HK-2 (cell line): ENCODE measurements at regions not wholly inside any gene's neighbourhood (a gene's known extent, or its start where the extent isn't known, plus 50 kb on each side); places are given as distances from the start of the nearest gene placed in this dataset.
"Not testable (repeated sequence)": the region's sequence is repeated elsewhere in the genome, so short reads cannot be mapped to it uniquely, and the experiment has no call there.

Source experiments
- DNase-seq: peaks from one replicate; pipeline ENCODE4 v3.0.0-alpha.2; 2018; ENCODE audit not compliant: unreplicated experiment

- DNase-seq = no peak
Measured at GRCh38 chr2:173467751-173468150, 113.1 kb downstream of the CDCA7 start.

- no peak for DNase-seq
Measured at GRCh38 chr2:173468266-173468793, 113.7 kb downstream of the CDCA7 start.

DNA sequence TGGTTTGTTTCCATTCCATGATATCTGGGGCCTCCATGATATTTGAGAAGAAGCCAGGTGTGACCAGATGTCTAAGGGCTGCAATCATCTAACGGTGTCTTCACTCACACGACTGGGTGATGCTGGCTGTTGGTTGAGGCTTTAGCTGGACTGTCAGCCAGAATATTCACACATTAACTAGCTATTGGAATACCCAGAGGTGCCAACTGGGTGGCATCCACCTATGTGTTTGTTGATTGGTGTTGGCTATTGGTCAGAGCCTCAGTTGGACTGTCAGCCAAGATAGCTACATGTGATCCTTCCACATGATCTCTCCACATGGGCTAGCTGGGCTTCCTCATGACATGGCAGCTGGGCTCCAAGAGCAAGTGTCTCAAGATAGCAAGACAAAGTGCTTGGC lies 117.4 kb downstream of the CDCA7 start:
- no peak for DNase-seq

DNA sequence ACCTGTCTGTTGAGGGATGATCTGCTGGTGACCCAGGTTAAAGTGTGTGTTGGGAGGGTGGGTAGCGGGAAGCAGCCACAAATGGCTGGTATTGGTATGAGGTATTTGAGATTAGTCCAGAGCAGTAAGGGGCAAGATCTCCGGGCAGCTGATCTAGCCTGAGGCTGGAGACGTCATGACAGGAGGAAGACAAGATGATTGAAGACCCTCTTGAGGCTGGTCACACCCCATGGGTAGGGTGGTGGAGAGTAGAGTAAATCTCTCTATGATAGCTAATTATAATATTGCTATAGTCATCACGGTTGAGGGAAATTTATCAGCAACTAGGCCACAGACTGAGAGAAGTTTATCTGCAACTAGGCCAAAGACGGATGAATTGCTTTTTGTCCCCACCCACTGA lies 128.5 kb downstream of the CDCA7 start:
- DNase-seq = no peak

- DNase-seq = no peak
Measured at GRCh38 chr2:173488861-173489260, 134.2 kb downstream of the CDCA7 start.

DNA sequence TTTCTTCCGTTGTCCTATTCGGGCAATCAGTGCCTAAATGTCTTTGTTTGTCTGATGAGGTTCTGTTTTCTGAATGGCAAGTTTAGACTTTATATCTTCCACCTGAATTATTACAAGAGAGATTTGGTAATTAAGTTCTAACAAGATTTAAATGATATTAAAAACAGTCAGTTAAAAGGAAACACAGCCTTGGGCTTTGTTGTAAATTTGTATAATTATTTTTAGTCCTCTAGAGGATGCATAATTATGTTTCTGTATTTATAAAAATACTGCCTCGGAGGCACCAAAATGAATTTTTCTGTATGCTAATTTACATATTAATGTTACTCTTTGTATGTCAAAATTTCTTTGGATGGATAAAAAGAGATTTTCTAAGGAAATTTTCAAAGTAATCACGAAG lies 136.7 kb downstream of the CDCA7 start:
- no peak for DNase-seq

- DNase-seq = no peak
Measured at GRCh38 chr2:173493874-173494273, 139.2 kb downstream of the CDCA7 start.

GRCh38 chr2:173496746-173497145 lies 142.1 kb downstream of the CDCA7 start:
- DNase-seq = no peak

DNA sequence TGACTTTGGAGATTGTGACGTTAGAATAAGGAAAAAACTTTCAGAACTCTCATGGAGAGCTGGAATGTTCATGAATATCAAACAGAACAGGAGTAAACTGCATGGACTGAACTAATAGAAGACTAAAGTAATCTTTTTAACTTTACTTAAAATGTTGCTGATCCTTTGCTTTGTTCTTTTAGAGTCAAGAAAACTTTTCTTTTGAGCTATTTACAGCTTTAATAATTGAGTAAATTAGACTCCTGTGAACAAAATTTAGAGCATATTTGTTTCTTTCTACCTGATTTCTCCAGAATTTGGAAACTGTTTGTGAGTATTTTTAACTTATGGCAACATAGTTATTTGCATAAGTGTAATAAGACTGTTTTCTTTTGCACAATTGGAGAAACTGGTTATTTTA lies 146.3 kb downstream of the CDCA7 start:
- DNase-seq = no peak

DNA sequence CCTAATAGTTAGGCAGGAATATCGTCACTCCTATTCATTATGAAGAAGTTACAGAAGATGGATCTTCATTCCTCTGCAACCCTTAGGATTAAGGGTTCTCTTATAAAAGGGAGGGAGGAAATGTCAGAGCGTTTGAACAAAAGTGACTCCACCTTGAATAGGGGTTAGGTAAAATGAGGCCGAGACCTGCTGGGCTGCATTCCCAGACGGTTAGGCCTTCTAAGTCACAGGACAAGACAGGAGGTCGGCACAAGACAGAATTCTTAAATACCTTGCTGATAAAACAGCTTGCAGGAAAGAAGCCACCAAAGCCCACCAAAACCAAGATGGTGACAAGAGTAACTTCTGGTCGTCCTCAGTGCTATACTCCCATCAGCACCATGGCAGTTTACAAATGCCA lies 147.6 kb downstream of the CDCA7 start:
- no peak for DNase-seq

- DNase-seq = no peak
Measured at GRCh38 chr2:173511357-173511756, 156.7 kb downstream of the CDCA7 start.

DNA sequence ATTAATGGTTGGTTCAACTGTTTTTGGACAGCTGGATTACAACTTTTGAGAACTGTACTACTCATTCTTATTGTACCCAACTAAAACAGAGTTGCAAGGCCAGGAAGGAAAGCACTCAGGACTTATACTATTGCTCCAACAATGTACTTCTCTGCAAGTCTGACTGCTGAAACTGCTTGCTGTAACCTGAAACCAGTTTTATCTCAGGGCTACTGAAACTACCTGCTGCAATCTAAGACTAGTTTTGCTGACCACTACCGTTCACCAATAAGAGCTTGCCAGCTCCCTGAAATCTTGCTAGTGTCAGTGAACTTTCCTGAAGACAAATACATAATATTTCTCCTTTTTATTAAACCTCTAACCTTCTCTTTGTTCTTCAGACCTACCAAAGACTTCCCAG lies 157.3 kb downstream of the CDCA7 start:
- no peak for DNase-seq

GRCh38 chr2:173513107-173513727 lies 158.5 kb downstream of the CDCA7 start:
- DNase-seq = no peak

- no peak for DNase-seq
Measured at GRCh38 chr2:173520918-173521317, 166.2 kb downstream of the CDCA7 start.

DNA sequence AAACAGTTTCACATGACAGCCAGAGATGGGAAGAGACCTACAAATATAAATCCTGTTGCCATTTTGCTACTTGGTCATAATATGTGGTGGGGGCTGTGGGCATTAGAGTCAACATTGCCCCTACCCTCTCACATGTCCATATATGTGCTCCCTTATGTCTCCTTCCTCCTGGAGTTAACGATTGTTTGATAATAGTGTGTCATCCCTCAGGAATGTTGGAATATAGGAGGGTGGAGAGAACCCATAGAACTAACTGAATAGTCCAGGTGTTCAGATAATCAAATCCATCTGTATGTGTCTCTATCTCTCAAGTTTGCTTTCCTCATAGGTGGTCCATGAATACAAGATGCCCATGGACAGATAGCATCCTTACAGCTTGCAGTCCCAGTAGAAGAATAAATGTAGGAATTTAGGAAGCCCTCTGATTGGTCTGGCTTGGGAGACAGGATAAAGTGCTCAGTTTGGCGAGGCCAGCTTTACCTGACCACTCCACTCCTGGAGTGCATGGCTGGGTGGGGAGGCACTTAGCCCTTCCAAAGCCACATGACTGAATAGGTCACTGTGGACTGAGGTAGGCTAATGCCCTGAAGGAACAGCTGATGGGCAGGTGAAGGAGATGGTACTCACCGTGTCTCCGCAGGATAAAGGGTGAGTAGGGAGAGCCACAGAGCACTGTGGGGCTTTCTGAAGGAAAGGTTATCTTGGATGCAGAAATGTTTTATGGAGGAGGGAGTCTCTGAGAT lies 166.9 kb downstream of the CDCA7 start:
- no peak for DNase-seq

DNA sequence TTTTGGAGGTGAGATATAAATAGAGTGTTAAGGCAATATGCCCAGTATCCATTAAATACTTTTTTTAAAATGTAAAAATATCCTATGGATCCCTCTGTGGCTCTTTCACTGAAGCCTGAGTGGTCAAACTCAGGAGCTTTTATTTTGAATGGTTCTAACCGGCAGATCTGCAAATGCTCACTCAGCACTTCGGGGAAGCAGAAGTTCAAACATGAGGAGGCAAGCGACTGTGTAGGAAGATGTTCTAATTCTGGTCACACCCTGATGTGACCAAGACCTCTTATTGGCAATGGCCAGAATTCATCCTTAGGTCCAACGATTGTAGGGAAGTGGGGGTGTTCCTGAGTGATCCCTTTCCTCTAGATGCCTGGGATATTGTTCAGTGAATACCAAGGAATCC lies 168.8 kb downstream of the CDCA7 start:
- no peak for DNase-seq

DNA sequence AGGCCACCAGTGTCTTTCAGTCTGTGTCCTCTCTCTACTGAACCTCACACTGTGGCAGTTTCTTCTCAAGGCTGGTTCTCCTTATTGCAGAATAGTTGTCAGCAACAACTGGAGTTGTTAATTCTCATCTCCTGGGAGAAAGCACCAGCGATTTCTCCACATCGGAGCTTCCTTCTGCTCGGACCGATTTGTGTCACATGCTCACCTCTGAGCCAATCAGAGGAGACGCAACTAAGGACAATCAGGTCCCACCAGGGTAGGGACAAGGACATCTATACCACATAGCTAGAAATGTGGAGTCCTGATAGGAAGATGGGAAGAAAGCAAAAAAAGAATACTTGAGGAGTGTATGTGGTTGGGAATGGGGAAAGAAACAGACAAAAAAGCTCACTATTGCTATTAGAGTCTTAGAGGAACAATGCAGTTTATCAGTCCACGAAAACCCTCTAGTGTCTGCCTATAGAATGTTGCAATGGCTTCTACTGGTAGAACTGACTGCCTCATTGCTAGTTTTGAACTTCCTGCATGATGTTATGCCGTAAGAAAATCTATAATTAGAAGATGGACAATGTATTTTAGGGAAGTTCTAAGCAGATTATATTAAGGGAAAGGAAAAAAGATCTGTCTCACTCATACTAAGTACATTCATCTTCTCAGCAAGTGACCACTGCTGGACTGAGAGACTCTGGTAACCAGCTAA lies 169.7 kb downstream of the CDCA7 start:
- no peak for DNase-seq

DNA sequence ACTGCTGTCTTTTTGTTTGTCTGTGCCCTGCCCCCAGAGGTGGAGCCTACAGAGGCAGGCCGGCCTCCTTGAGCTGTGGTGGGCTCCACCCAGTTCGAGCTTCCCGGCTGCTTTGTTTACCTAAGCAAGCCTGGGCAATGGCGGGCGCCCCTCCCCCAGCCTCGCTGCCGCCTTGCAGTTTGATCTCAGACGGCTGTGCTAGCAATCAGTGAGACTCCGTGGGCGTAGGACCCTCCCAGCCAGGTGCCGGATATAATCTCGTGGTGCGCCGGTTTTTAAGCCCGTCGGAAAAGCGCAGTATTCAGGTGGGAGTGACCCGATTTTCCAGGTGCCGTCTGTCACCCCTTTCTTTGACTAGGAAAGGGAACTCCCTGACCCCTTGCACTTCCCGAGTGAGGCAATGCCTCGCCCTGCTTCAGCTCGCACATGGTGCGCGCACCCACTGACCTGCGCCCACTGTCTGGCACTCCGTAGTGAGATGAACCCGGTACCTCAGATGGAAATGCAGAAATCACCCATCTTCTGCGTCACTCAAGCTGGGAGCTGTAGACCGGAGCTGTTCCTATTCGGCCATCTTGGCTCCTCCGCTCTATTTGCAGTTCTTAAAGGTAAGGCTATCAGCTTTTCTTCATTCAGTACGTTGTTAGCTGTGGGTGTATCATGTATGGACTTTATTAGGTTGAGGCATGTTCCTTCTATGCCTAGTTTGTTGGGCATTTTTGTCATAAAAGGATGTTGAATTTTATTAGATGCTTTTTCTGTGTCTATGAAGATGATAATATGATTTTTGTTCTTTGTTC lies 178.3 kb downstream of the CDCA7 start:
- not testable (repeated sequence) for DNase-seq

- DNase-seq = no peak
Measured at GRCh38 chr2:173537694-173538093, 183.0 kb downstream of the CDCA7 start.

DNA sequence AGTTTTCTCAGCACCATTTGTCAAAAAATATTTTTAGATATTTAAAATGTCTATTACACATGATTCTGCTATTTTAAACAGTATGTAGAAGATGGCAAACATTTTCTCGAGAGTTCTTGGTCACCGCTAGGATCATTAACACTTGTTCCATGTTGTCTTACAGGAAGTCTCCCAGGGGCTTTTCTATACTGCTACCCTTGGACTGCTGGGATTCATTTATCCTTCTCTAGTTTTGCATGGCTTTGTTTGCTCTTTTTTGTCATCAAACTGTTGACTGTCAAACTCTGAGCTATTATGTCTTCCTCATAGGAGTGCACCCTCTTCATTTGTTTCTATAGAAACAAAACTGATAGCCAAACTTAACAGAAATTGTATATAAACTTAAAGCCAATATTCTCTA lies 184.9 kb downstream of the CDCA7 start:
- DNase-seq = no peak

DNA sequence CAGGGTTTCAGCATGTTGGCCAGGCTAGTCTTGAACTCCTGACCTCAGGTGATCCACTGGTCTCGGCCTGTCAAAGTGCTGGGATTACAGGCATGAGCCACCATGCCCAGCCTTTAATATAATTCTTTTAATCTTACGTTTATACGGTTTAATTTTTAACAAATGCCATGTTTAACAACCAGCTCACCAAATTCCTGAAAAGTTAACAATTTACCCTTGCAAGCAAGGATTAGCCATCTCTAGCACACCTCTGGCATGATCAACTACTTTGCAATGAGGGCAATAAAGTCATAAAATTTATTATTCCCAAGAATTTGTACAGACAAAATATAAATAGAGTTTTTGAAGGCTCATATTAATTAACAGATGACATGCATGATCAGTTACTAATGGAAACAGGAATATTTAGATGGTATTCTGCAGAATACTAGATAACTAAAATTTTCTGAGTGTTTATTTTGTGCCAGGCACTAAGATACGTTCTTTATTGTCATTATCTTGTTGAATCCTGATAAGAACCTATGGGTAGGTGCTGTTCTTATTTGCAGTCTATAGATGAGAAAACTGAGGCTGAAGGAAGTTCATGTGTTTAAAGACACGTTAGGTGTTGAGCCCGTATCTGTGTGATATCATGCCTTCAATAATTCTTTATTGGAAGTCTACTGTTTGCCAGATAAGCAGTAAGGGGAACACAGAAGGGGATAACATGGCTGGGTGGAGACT lies 190.1 kb downstream of the CDCA7 start:
- peak; percentile 20 for DNase-seq
